GM12873 (cell line): ENCODE measurements at regions not wholly inside any gene's neighbourhood (a gene's known extent, or its start where the extent isn't known, plus 50 kb on each side); places are given as distances from the start of the nearest gene placed in this dataset.

Experiments
- TF ChIP-seq, protein P1 (sequence below): IDR thresholded peaks from 2 replicates; pipeline ENCODE4 v1.5.1; 2012; ENCODE audit warnings: low read depth, mild to moderate bottlenecking, moderate library complexity, low read length, control low read depth; ENCODE audit not compliant: insufficient read depth; ENCODE audit errors: missing control alignments

DNA sequence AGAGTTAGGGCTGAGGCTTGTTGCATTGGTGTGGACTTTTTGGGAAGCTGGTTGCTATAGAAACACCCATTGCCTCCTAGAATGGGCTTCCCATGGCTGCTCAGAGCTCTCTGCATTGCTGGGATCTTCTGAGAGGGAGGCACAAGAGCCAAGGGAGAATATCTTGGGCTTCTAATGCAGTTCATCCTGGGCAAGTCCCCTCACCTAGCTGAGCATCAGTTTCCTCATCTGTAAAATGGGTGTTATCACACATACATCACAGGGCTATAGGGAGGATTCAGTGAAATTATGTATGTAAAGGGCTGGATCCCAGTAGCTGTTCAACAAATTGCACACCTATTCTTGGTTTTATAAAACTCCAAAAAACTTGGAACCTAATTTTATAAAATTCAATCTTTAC is 106.1 kb upstream of the ALDH1B1 start:
- TF ChIP-seq, protein P1, sequence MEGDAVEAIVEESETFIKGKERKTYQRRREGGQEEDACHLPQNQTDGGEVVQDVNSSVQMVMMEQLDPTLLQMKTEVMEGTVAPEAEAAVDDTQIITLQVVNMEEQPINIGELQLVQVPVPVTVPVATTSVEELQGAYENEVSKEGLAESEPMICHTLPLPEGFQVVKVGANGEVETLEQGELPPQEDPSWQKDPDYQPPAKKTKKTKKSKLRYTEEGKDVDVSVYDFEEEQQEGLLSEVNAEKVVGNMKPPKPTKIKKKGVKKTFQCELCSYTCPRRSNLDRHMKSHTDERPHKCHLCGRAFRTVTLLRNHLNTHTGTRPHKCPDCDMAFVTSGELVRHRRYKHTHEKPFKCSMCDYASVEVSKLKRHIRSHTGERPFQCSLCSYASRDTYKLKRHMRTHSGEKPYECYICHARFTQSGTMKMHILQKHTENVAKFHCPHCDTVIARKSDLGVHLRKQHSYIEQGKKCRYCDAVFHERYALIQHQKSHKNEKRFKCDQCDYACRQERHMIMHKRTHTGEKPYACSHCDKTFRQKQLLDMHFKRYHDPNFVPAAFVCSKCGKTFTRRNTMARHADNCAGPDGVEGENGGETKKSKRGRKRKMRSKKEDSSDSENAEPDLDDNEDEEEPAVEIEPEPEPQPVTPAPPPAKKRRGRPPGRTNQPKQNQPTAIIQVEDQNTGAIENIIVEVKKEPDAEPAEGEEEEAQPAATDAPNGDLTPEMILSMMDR = no peak

DNA sequence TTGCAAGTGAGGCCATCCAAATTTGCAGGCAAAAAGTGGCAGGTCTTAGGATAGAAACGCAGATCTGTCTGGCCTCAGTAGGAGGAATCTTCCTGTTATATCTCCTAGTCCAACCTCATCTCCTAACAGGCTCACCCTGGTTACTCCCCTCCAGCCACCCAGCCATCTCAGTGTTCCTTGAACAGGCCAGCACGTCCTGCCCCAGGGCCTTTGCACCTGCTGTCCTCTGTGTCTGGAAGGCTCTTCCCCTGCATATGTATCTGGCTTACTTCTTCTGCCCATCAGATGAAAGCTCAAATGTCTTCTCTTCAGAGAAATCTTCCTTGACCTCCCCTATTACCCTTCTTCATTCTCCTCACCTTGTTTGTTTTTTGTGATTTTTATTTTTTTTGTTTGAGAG is 107.3 kb upstream of the ALDH1B1 start:
- TF ChIP-seq, protein P1 = no peak

DNA sequence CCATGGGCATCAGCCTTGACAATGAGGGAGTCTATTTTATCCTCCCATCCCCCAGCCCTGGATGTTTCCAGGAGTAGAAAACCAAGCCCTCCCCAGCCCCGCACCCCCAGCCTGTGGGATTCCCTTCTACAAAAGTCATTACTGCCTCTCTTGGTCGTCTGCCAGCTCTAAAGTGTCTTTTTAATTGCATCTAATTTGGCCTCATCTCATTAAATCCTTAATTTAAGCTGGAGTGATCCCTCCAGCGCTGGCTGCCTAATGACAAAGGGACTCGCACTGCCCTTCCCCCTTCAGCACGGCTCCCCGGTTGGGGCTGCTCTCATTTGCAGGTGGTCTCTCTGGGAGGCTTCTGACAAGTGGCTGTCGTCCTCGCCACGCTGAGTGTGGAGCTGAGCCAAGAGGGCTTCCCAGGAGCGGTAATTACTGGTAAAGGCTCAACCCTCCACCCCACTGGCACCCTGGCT is 107.9 kb upstream of the ALDH1B1 start:
- TF ChIP-seq, protein P1 = no peak

DNA sequence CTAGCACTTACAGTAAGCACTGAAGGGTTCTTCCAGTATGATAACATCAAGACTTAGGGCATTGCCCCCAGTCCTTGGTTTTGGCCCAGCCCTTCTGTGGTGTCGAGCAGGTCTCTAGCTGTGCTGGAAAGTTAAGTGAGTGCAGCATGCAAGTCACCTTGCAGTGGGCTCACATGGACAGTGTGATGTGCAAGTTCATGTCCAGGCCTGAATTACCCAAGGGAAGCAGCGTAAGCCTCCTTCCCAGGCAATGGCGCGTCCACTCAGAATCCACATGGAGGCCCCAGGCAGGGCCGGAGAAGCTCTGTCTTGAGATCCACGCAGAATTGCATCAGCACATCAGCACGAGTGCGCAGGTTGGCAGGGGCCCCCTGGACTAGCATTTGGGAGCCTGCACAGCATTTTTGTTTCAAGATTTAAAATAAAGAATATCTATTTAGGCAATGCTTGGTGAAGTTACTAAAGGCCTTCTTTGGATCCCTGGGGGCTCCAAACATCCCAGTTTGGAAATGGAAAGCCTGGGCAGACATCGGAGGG is 108.4 kb upstream of the ALDH1B1 start:
- TF ChIP-seq, protein P1 = no peak

DNA sequence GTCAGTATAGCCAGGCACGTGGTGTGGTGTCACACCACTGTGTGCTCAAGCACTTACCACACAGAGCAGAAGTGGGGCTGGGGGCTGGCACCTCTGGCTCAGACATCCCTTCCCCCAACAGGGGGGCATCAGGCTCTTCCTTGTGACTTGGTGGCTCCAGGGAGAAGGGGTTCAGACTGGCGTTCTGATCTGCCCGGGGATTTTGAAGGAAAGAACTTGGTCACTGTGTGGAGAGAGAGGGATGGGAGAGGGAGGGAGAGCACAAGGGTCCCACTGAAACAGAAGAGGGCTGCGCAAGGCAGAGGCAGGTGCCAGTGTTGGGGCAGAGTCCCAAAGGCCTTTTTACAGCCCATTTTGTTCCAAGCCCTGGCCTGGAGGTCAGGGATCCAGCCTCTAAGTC is 109.7 kb upstream of the ALDH1B1 start:
- TF ChIP-seq, protein P1 = no peak

DNA sequence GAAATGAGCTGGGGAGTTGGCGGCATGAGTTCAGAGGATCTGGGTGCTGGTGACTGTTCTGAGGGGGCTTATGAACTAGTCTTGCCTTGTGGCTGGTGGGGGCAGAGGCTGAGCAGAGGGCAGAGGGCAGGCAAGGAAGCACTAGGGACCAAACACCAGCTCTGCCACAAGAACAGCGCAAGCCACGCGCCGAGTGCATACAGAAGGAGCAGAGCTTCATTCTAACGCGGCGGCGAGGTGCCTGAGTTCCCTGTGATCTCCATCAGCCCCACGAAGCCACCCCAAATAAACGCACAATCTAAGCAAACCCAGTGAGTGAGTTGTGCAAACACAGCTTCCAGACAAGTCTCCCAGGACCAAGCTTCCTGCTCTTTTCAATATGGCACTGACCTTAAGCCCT is 110.6 kb upstream of the ALDH1B1 start:
- TF ChIP-seq, protein P1 = no peak

DNA sequence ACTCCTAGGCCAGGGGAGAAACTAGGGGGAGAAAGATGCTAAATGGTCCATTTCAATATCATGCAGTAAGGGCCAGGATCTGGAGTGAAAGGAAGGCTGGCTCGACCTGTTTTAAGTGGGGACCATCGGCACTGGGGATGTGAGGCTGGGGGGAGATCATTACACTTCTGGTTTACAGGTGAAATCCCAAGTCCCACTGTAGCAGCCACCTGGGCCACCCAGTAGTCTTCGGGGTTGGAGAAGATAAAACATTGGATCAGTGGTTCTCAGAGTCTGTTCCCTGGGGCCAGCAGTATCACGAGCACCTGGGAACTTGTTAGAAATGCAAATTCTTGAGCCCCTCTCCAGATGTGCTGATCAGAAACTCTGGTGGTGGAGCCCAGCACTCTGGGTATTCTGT is 111.3 kb upstream of the ALDH1B1 start:
- TF ChIP-seq, protein P1 = no peak
